Hepatocyte (in vitro differentiated cells): ENCODE measurements at regions not wholly inside any gene's neighbourhood (a gene's known extent, or its start where the extent isn't known, plus 50 kb on each side); places are given as distances from the start of the nearest gene placed in this dataset.

ENCODE experiments used
- DNase-seq: peaks from one replicate; pipeline ENCODE4 v3.0.0-alpha.2; 2016; ENCODE audit warnings: low spot score
- H2AFZ ChIP-seq: fragments of 200-600 bp; sonication (generic); 2 replicates; pipeline ENCODE4 v1.6.0; 2016; ENCODE audit warnings: antibody characterized with exemption, mild to moderate bottlenecking
- H3K27ac ChIP-seq: fragments of 200-600 bp; sonication (generic); 2 replicates; pipeline ENCODE4 v1.5.1; 2016; ENCODE audit warnings: mild to moderate bottlenecking
- H3K27me3 ChIP-seq: fragments of 200-600 bp; sonication (generic); 2 replicates; pipeline ENCODE4 v1.6.1; 2016
- H3K36me3 ChIP-seq: fragments of 200-600 bp; sonication (generic); replicated peaks from 2 replicates; pipeline ENCODE4 v1.5.1; 2016; ENCODE audit warnings: low read depth; ENCODE audit not compliant: insufficient read depth
- H3K4me1 ChIP-seq: fragments of 200-600 bp; sonication (generic); 2 replicates; pipeline ENCODE4 v1.5.1; 2016; ENCODE audit warnings: mild to moderate bottlenecking, moderate library complexity; ENCODE audit not compliant: insufficient read depth
- H3K4me2 ChIP-seq: fragments of 200-600 bp; sonication (generic); 2 replicates; pipeline ENCODE4 v1.6.0; 2016
- H3K4me3 ChIP-seq: fragments of 200-600 bp; sonication (generic); 2 replicates; pipeline ENCODE4 v1.5.1; 2016; ENCODE audit warnings: mild to moderate bottlenecking
- H3K79me2 ChIP-seq: fragments of 200-600 bp; sonication (generic); 2 replicates; pipeline ENCODE4 v1.6.0; 2017; ENCODE audit warnings: mild to moderate bottlenecking
- H3K9me2 ChIP-seq: fragments of 200-600 bp; sonication (generic); replicated peaks from 2 replicates; pipeline ENCODE4 v1.6.0; 2017; ENCODE audit warnings: mild to moderate bottlenecking; ENCODE audit not compliant: insufficient read depth
- H3K9me3 ChIP-seq: fragments of 200-600 bp; sonication (generic); 2 replicates; pipeline ENCODE4 v1.5.1; 2016; ENCODE audit warnings: low read depth, mild to moderate bottlenecking
- H4K20me1 ChIP-seq: fragments of 200-600 bp; sonication (generic); 2 replicates; pipeline ENCODE4 v1.6.0; 2016; ENCODE audit warnings: mild to moderate bottlenecking; ENCODE audit not compliant: insufficient read depth, poor library complexity, severe bottlenecking
- CTCF ChIP-seq: fragments of 200-600 bp; sonication (generic); IDR thresholded peaks from 2 replicates; pipeline ENCODE4 v1.5.1; 2016; ENCODE audit warnings: antibody characterized with exemption, mild to moderate bottlenecking; ENCODE audit not compliant: poor library complexity
- EZH2 ChIP-seq: fragments of 200-600 bp; sonication (generic); IDR thresholded peaks from 2 replicates; pipeline ENCODE4 v1.6.1; 2016; ENCODE audit warnings: antibody characterized with exemption, mild to moderate bottlenecking, borderline replicate concordance
- EZH2phosphoT487 ChIP-seq: fragments of 200-600 bp; sonication (generic); IDR thresholded peaks from one replicate; pipeline ENCODE4 v1.6.1; 2018; ENCODE audit warnings: antibody characterized with exemption, mild to moderate bottlenecking, low read depth, moderate library complexity; ENCODE audit not compliant: unreplicated experiment, severe bottlenecking
- WGBS: methylation state at CpG from one replicate; pipeline ENCODE4 v1.1.6; 2016; ENCODE audit warnings: low lambda C conversion rate; ENCODE audit errors: missing lambda C conversion rate; 5-methylcytosine and 5-hydroxymethylcytosine counted together

GRCh38 chr10:127610816-127611215 lies 61.7 kb downstream of the NPS start:
- no peak for DNase-seq
- no peak overlapping the region for H2AFZ ChIP-seq
- H3K9me3 ChIP-seq, result no peaks in the 10 kb centered on the region
- TF ChIP-seq EZH2, result no peak
- no peak for TF ChIP-seq EZH2phosphoT487
- TF ChIP-seq CTCF, result no peak
- no peaks in the 10 kb centered on the region for H4K20me1 ChIP-seq
- WGBS, result 77% methylated on average over 1 of the region's 1 CpG
- no peaks in the 10 kb centered on the region for H3K4me1 ChIP-seq
- H3K27ac ChIP-seq, result no peak overlapping the region
- no peaks in the 10 kb centered on the region for H3K9me2 ChIP-seq
- no peak overlapping the region for H3K4me3 ChIP-seq
- no peaks in the 10 kb centered on the region for H3K79me2 ChIP-seq
- no peak overlapping the region for H3K4me2 ChIP-seq
- no peaks in the 10 kb centered on the region for H3K27me3 ChIP-seq
- H3K36me3 ChIP-seq, result no peaks in the 10 kb centered on the region

GRCh38 chr10:127614484-127615017 lies 65.4 kb downstream of the NPS start:
- Histone ChIP-seq H3K27me3 (no peaks in the 10 kb centered on the region), H3K9me2 (no peaks in the 10 kb centered on the region), H3K79me2 (no peaks in the 10 kb centered on the region), H2AFZ (no peak overlapping the region), H3K4me2 (no peak overlapping the region), H3K4me3 (no peak overlapping the region), H3K4me1 (no peaks in the 10 kb centered on the region), H3K36me3 (no peaks in the 10 kb centered on the region), H4K20me1 (no peaks in the 10 kb centered on the region), H3K9me3 (no peaks in the 10 kb centered on the region), H3K27ac (no peak overlapping the region)
- TF ChIP-seq EZH2 (no peak), CTCF (no peak), EZH2phosphoT487 (no peak)
- DNase-seq, result no peak
- 70% methylated on average over 7 of the region's 7 CpGs for WGBS

GRCh38 chr10:127618797-127619196 lies 69.7 kb downstream of the NPS start:
- Histone ChIP-seq H3K4me2 (no peak overlapping the region), H3K79me2 (no peaks in the 10 kb centered on the region), H3K9me2 (no peaks in the 10 kb centered on the region), H3K9me3 (no peaks in the 10 kb centered on the region), H2AFZ (no peak overlapping the region), H3K27me3 (no peaks in the 10 kb centered on the region), H4K20me1 (no peaks in the 10 kb centered on the region), H3K4me1 (no peaks in the 10 kb centered on the region), H3K4me3 (no peak overlapping the region), H3K27ac (no peak overlapping the region), H3K36me3 (no peaks in the 10 kb centered on the region)
- 72% methylated on average over 3 of the region's 3 CpGs for WGBS
- TF ChIP-seq EZH2 (no peak), EZH2phosphoT487 (no peak), CTCF (no peak)
- no peak for DNase-seq
